SH-SY5Y (cell line): ENCODE measurements at regions not wholly inside any gene's neighbourhood (a gene's known extent, or its start where the extent isn't known, plus 50 kb on each side); places are given as distances from the start of the nearest gene placed in this dataset.

ENCODE experiments used
- GATA2 ChIP-seq: IDR thresholded peaks from 2 replicates; pipeline ENCODE4 v1.6.1; 2011; ENCODE audit warnings: mild to moderate bottlenecking, low read depth, low read length
- GATA3 ChIP-seq: IDR thresholded peaks from 2 replicates; pipeline ENCODE4 v1.6.1; 2011; ENCODE audit warnings: low read depth, mild to moderate bottlenecking, low read length, moderate library complexity

- TF ChIP-seq GATA3 (no peak), GATA2 (no peak)
These were observed 116.7 kb upstream of the RANBP3L start for GRCh38 chr5:36418152-36418979.
